K562 (cell line): ENCODE measurements at regions not wholly inside any gene's neighbourhood (a gene's known extent, or its start where the extent isn't known, plus 50 kb on each side); places are given as distances from the start of the nearest gene placed in this dataset.

Experiments
- ATAC-seq: fragments of 200-7000 bp; cut with Tn5 transposase; 3 replicates; pipeline ENCODE4 v1.9.1; 2020; ENCODE audit warnings: moderate library complexity
- BruUV-seq: library from RNA; stranded (reverse); fragments of 400-500 nt; replicated peaks from 2 replicates; lab custom pipeline; 2021; lab: Mats Ljungman, UMichigan
- CTCF ChIA-PET: fragments of 300-600 bp; formaldehyde crosslinking; extraction: SDS; loops from one replicate; lab custom pipeline; 2021; ENCODE audit warnings: low intra/inter-chr PET ratio; lab: Yijun Ruan, JAX
- POLR2A ChIA-PET: fragments of 300-600, 350-650 bp; sonication (Branson Sonifier 250); formaldehyde crosslinking; extraction: SDS; loops from one replicate; lab custom pipeline; 2021; ENCODE audit warnings: antibody characterized with exemption, inconsistent platforms; lab: Yijun Ruan, JAX
- DNase-seq, 4 experiments: peaks; one replicate each; pipeline versions ENCODE4 v3.0.0 to v3.0.0-alpha.2; 2011 to 2018; ENCODE audit warnings: low spot score in 3 of 4, mixed read lengths in 3 of 4; ENCODE audit errors: extremely low read depth in 1 of 4
- FAIRE-seq: peaks from 2 replicates; lab custom pipeline; 2011; peaks lifted over from hg19 to GRCh38; lab: Jason Lieb, UNC
- H2AFZ ChIP-seq: 2 replicates; pipeline ENCODE4 v1.6.0; 2011; ENCODE audit warnings: low read depth, low read length, control low read depth, inconsistent platforms
- H3K27ac ChIP-seq: fragments of 200-600 bp; 3 replicates; pipeline ENCODE4 v1.8.0; 2011; ENCODE audit warnings: low read depth, mild to moderate bottlenecking, control low read depth, inconsistent platforms, low read length, moderate library complexity, mixed read lengths; ENCODE audit errors: extremely low read depth
- H3K27me3 ChIP-seq, 2 experiments: fragments of 300-600 bp in 1 of 2; 2 replicates in 1 of 2; 3 replicates in 1 of 2; pipeline versions ENCODE4 v1.6.0 to v1.8.0; 2011; ENCODE audit warnings: inconsistent platforms in 2 of 2, low read length in 2 of 2, mild to moderate bottlenecking in 1 of 2, mixed read lengths in 1 of 2, moderate library complexity in 1 of 2; ENCODE audit not compliant: control insufficient read depth in 2 of 2, insufficient read depth in 2 of 2
- H3K36me3 ChIP-seq: fragments of 300-600 bp; 3 replicates; pipeline ENCODE4 v1.8.0; 2011; ENCODE audit warnings: mild to moderate bottlenecking, low read length, inconsistent platforms; ENCODE audit not compliant: control insufficient read depth, insufficient read depth
- H3K4me1 ChIP-seq, 2 experiments: fragments of 200-600 bp in 1 of 2; replicated peaks in 1 of 2; 2 replicates in 1 of 2; 3 replicates in 1 of 2; pipeline versions ENCODE4 v1.5.1 to v1.8.0; 2011; ENCODE audit warnings: inconsistent platforms in 2 of 2, low read length in 2 of 2, mild to moderate bottlenecking in 1 of 2, mixed read lengths in 1 of 2, moderate library complexity in 1 of 2; ENCODE audit not compliant: control insufficient read depth in 2 of 2, insufficient read depth in 2 of 2
- H3K4me2 ChIP-seq: 2 replicates; pipeline ENCODE4 v1.6.1; 2011; ENCODE audit warnings: low read length, control low read depth, inconsistent platforms, mixed read lengths; ENCODE audit not compliant: insufficient read depth
- H3K4me3 ChIP-seq: fragments of 200-600 bp; sonication (generic), shearing (Covaris generic); 2 replicates; pipeline ENCODE4 v1.5.1; 2016; ENCODE audit warnings: control low read depth, inconsistent platforms
- H3K79me2 ChIP-seq: fragments of 200-600 bp; 3 replicates; pipeline ENCODE4 v1.8.0; 2011; ENCODE audit warnings: low read length, inconsistent platforms; ENCODE audit not compliant: control insufficient read depth, insufficient read depth
- H3K9ac ChIP-seq, 2 experiments: 2 replicates each; pipeline versions ENCODE4 v1.6.0 to v1.6.1; 2011; ENCODE audit warnings: low read depth in 2 of 2, low read length in 2 of 2, control low read depth in 1 of 2, inconsistent platforms in 1 of 2, mild to moderate bottlenecking in 1 of 2, mixed read lengths in 1 of 2; ENCODE audit not compliant: insufficient read depth in 1 of 2
- H3K9me1 ChIP-seq: one replicate; pipeline ENCODE4 v1.6.0; 2011; ENCODE audit warnings: inconsistent platforms, mild to moderate bottlenecking, low read length, moderate library complexity; ENCODE audit not compliant: control insufficient read depth, insufficient read depth
- H3K9me3 ChIP-seq: replicated peaks from 2 replicates; pipeline ENCODE4 v1.5.1; 2011; ENCODE audit warnings: low read depth, low read length, inconsistent platforms; ENCODE audit not compliant: control insufficient read depth, insufficient read depth
- H4K20me1 ChIP-seq: replicated peaks from 2 replicates; pipeline ENCODE4 v1.6.1; 2011; ENCODE audit warnings: low read length, inconsistent platforms, mixed read lengths; ENCODE audit not compliant: control insufficient read depth, insufficient read depth
- AFF1 ChIP-seq, 2 experiments: fragments of 450-650 bp; IDR thresholded peaks; 2 replicates each; pipeline ENCODE4 v1.6.1; 2018; ENCODE audit warnings: mild to moderate bottlenecking in 2 of 2, low read depth in 1 of 2; ENCODE audit not compliant: partially characterized antibody in 2 of 2
- C11orf30 ChIP-seq: fragments of 450-650 bp; IDR thresholded peaks from 2 replicates; pipeline ENCODE4 v1.6.1; 2016; ENCODE audit warnings: low read depth, mild to moderate bottlenecking
- CHD1 ChIP-seq: fragments of 200-600 bp; sonication (generic); IDR thresholded peaks from one replicate; pipeline ENCODE4 v1.6.1; 2012; ENCODE audit warnings: mild to moderate bottlenecking, moderate library complexity, low read length, inconsistent platforms
- DPF2 ChIP-seq: fragments of 450-650 bp; IDR thresholded peaks from 2 replicates; pipeline ENCODE4 v1.6.1; 2016
- MTA2 ChIP-seq: fragments of 450-650 bp; IDR thresholded peaks from 2 replicates; pipeline ENCODE4 v1.6.1; 2016; ENCODE audit warnings: low read depth
- RFX5 ChIP-seq: IDR thresholded peaks from 2 replicates; pipeline ENCODE4 v1.6.1; 2011; ENCODE audit warnings: low read depth, mild to moderate bottlenecking, improper control_type of control experiment, low read length
- SMAD2 ChIP-seq: fragments of 150-350 bp; IDR thresholded peaks from 2 replicates; pipeline ENCODE4 v1.6.1; 2014; ENCODE audit warnings: low read depth, mild to moderate bottlenecking, low read length
- SREBF2 ChIP-seq: sonication (generic); formaldehyde crosslinking; IDR thresholded peaks from 2 replicates; pipeline ENCODE4 v1.4.0; 2020; ENCODE audit warnings: mild to moderate bottlenecking, missing genetic modification reagents
- SRSF9 ChIP-seq: fragments of 200-400 bp; formaldehyde crosslinking; IDR thresholded peaks from 2 replicates; pipeline ENCODE4 v1.6.1; 2017; ENCODE audit warnings: low read depth, low read length, borderline replicate concordance
- ZNF232 ChIP-seq: sonication (generic); formaldehyde crosslinking; IDR thresholded peaks from 2 replicates; pipeline ENCODE4 v1.8.0; 2022; ENCODE audit warnings: mild to moderate bottlenecking, missing genetic modification reagents
- WGBS: fragments of 100-300 bp; shearing (Covaris generic); methylation state at CpG from one replicate; pipeline ENCODE4 v1.1.6; 2016; ENCODE audit warnings: low coverage, mixed read lengths; ENCODE audit not compliant: insufficient coverage; ENCODE audit errors: missing lambda C conversion rate; 5-methylcytosine and 5-hydroxymethylcytosine counted together
- in situ Hi-C: fragments of 300-500 bp; cut with MboI; formaldehyde crosslinking; loops from 4 replicates; pipeline ENCODE4 v1.15.0; 2018; ENCODE audit warnings: inconsistent platforms, mixed read lengths
- intact Hi-C: fragments of 100-400 bp; cut with micrococcal nuclease; formaldehyde crosslinking; loops from 2 replicates; pipeline ENCODE4 v1.14.2; 2022
- TF ChIP-seq, protein P1 (sequence below): sonication (generic); formaldehyde crosslinking; IDR thresholded peaks from 2 replicates; pipeline ENCODE4 v1.4.0; 2020; ENCODE audit warnings: mild to moderate bottlenecking, missing genetic modification reagents
- TF ChIP-seq, protein P2 (sequence below): fragments of 450-650 bp; IDR thresholded peaks from 2 replicates; pipeline ENCODE4 v1.6.1; 2014; ENCODE audit warnings: low read depth, mild to moderate bottlenecking, moderate library complexity, borderline replicate concordance

DNA sequence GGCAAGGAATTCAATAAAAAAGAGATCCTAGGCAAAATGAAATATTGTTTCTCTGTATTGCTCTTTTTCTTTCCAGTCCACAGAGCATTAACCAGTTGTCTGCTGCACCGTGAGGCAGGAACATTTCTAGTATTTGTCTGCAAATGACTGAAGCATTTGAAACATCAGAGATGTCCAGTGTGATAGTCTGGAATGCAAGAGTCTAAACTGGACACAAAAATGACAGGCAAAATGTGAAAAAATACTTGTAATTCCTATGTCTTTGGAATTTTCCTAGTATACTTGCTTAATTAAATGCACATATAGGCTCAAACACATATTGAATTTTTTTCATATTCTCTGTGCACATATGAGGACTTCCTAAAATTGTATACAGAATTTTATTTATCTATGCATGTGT lies 120.5 kb upstream of the SPATS2L start:
- H3K4me2 ChIP-seq, result no peak overlapping the region
- FAIRE-seq, result no peak
- H3K36me3 ChIP-seq, result no peaks in the 10 kb centered on the region
- no peaks in the 10 kb centered on the region for H3K9me1 ChIP-seq
- H3K27me3 ChIP-seq, result peaks cover 0 to 6% of the 10 kb centered on the region in 2 experiments; a peak in 2 of 5 replicates
- no peak overlapping the region for H2AFZ ChIP-seq
- CTCF ChIA-PET, result no interaction called here
- H3K9ac ChIP-seq, result no peak overlapping the region
- DNase-seq, result no peak
- TF ChIP-seq MTA2 (no peak), SMAD2 (no peak), CHD1 (no peak), RFX5 (no peak), DPF2 (no peak), ZNF232 (CRISPR knock-in tag) (no peak), SRSF9 (no peak), SREBF2 (no peak), C11orf30 (no peak), AFF1 (IDR thresholded peaks at IDR 0.05; ENCODE audit: low read depth in 1 of 2, partially characterized antibody in 2 of 2) (no peak)
- TF ChIP-seq, protein P1, sequence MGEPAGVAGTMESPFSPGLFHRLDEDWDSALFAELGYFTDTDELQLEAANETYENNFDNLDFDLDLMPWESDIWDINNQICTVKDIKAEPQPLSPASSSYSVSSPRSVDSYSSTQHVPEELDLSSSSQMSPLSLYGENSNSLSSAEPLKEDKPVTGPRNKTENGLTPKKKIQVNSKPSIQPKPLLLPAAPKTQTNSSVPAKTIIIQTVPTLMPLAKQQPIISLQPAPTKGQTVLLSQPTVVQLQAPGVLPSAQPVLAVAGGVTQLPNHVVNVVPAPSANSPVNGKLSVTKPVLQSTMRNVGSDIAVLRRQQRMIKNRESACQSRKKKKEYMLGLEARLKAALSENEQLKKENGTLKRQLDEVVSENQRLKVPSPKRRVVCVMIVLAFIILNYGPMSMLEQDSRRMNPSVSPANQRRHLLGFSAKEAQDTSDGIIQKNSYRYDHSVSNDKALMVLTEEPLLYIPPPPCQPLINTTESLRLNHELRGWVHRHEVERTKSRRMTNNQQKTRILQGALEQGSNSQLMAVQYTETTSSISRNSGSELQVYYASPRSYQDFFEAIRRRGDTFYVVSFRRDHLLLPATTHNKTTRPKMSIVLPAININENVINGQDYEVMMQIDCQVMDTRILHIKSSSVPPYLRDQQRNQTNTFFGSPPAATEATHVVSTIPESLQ (CRISPR knock-in tag), result no peak
- TF ChIP-seq, protein P2, sequence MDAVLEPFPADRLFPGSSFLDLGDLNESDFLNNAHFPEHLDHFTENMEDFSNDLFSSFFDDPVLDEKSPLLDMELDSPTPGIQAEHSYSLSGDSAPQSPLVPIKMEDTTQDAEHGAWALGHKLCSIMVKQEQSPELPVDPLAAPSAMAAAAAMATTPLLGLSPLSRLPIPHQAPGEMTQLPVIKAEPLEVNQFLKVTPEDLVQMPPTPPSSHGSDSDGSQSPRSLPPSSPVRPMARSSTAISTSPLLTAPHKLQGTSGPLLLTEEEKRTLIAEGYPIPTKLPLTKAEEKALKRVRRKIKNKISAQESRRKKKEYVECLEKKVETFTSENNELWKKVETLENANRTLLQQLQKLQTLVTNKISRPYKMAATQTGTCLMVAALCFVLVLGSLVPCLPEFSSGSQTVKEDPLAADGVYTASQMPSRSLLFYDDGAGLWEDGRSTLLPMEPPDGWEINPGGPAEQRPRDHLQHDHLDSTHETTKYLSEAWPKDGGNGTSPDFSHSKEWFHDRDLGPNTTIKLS, result no peak
- no TSS peak for BruUV-seq
- in situ Hi-C loops, result no loop called here
- POLR2A ChIA-PET, result no interaction called here
- intact Hi-C loops, result no loop called here
- H4K20me1 ChIP-seq, result no peaks in the 10 kb centered on the region
- no peaks in the 10 kb centered on the region for H3K9me3 ChIP-seq
- 0% methylated on average over 1 of the region's 1 CpG for WGBS
- H3K4me1 ChIP-seq, result peaks cover 0 to 3% of the 10 kb centered on the region in 2 experiments; a peak in 1 of 5 replicates
- H3K79me2 ChIP-seq, result no peaks in the 10 kb centered on the region
- no peak overlapping the region for H3K27ac ChIP-seq
- ATAC-seq, result no peak
- no peak overlapping the region for H3K4me3 ChIP-seq
